HCT116 (cell line): ENCODE measurements at regions not wholly inside any gene's neighbourhood (a gene's known extent, or its start where the extent isn't known, plus 50 kb on each side); places are given as distances from the start of the nearest gene placed in this dataset.

Experiments used
- ATAC-seq: fragments of 200-7000 bp; cut with Tn5 transposase; 2 replicates; pipeline ENCODE4 v1.9.1; 2020; ENCODE audit warnings: mild to moderate bottlenecking, moderate library complexity
- BruUV-seq: library from RNA; stranded (reverse); fragments of 400-500 nt; replicated peaks from 2 replicates; lab custom pipeline; 2021; lab: Mats Ljungman, UMichigan
- CTCF ChIA-PET: fragments of 300-600 bp; sonication (Branson Sonifier 250); formaldehyde crosslinking; loops from one replicate; lab custom pipeline; 2021; ENCODE audit warnings: antibody characterized with exemption; lab: Charles Lee
- POLR2A ChIA-PET: fragments of 300-600, 350-600 bp; sonication (Branson Sonifier 250); formaldehyde crosslinking; loops from one replicate; lab custom pipeline; 2021; ENCODE audit warnings: antibody characterized with exemption; lab: Charles Lee
- RAD21 ChIA-PET, 2 experiments: fragments of 300-600 bp; sonication (Branson Sonifier 250); formaldehyde crosslinking; loops; one replicate each; lab custom pipeline; 2023; ENCODE audit warnings: low total read pairs in 2 of 2; ENCODE audit not compliant: uncharacterized antibody in 2 of 2, unreplicated experiment in 2 of 2, low non-redundant PET in 1 of 2; lab: Charles Lee
- DNase-seq: peaks from one replicate; pipeline ENCODE4 v3.0.0-alpha.2; 2010; ENCODE audit warnings: low read depth, low spot score
- H2AFZ ChIP-seq: fragments of 200-600 bp; shearing (Covaris generic), sonication (generic); 2 replicates; pipeline ENCODE4 v1.6.1; 2017; ENCODE audit warnings: low read depth, mixed run types, mixed read lengths, antibody characterized with exemption, low read length; ENCODE audit not compliant: poor library complexity, severe bottlenecking
- H3K27ac ChIP-seq: 2 replicates; pipeline ENCODE4 v1.5.1; 2012; ENCODE audit warnings: low read depth, low read length
- H3K27me3 ChIP-seq: fragments of 200-600 bp; sonication (generic); 2 replicates; pipeline ENCODE4 v1.6.1; 2016; ENCODE audit warnings: mixed run types, low read length, mixed read lengths; ENCODE audit not compliant: insufficient read depth
- H3K36me3 ChIP-seq, 2 experiments: fragments of 200-500 bp in 1 of 2; fragments of 200-600 bp in 1 of 2; sonication (Bioruptor generic) in 1 of 2; sonication (generic) in 1 of 2; 2 replicates each; pipeline versions ENCODE4 v1.5.1 to v1.6.1; 2014 to 2016; ENCODE audit warnings: low read length in 2 of 2, inconsistent platforms in 1 of 2, mixed read lengths in 1 of 2, mixed run types in 1 of 2; ENCODE audit not compliant: insufficient read depth in 2 of 2, control insufficient read depth in 1 of 2
- H3K4me1 ChIP-seq, 2 experiments: fragments of 200-600 bp in 1 of 2; sonication (generic) in 1 of 2; 2 replicates each; pipeline versions ENCODE4 v1.5.1 to v1.6.1; 2012 to 2017; ENCODE audit warnings: low read length in 2 of 2, inconsistent platforms in 1 of 2, mild to moderate bottlenecking in 1 of 2, mixed read lengths in 1 of 2, mixed run types in 1 of 2, moderate library complexity in 1 of 2; ENCODE audit not compliant: insufficient read depth in 2 of 2, control insufficient read depth in 1 of 2
- H3K4me2 ChIP-seq: fragments of 200-600 bp; sonication (generic); 2 replicates; pipeline ENCODE4 v1.6.1; 2017; ENCODE audit warnings: mixed run types, low read length, mixed read lengths
- H3K4me3 ChIP-seq, 2 experiments: fragments of 200-600 bp in 1 of 2; sonication (generic) in 1 of 2; replicated peaks in 1 of 2; 2 replicates each; pipeline ENCODE4 v1.5.1; 2011 to 2016; ENCODE audit warnings: low read length in 2 of 2, control low read depth in 1 of 2, low read depth in 1 of 2, mild to moderate bottlenecking in 1 of 2, mixed read lengths in 1 of 2, mixed run types in 1 of 2
- H3K79me2 ChIP-seq: fragments of 200-600 bp; sonication (generic); 2 replicates; pipeline ENCODE4 v1.6.1; 2017; ENCODE audit warnings: mild to moderate bottlenecking, mixed run types, low read length, moderate library complexity, mixed read lengths; ENCODE audit not compliant: insufficient read depth
- H3K9ac ChIP-seq: fragments of 200-600 bp; sonication (generic); 2 replicates; pipeline ENCODE4 v1.6.1; 2016; ENCODE audit warnings: low read length, mixed read lengths
- H3K9me2 ChIP-seq: fragments of 200-600 bp; sonication (generic), shearing (Covaris generic); 2 replicates; pipeline ENCODE4 v1.6.1; 2017; ENCODE audit warnings: mixed run types, mild to moderate bottlenecking, moderate library complexity; ENCODE audit not compliant: insufficient read depth
- H3K9me3 ChIP-seq, 2 experiments: fragments of 200-500 bp in 1 of 2; fragments of 200-600 bp in 1 of 2; sonication (Bioruptor generic) in 1 of 2; sonication (generic) in 1 of 2; 2 replicates each; pipeline ENCODE4 v1.6.1; 2014 to 2017; ENCODE audit warnings: low read length in 2 of 2, mixed read lengths in 2 of 2, inconsistent platforms in 1 of 2, low read depth in 1 of 2, mild to moderate bottlenecking in 1 of 2, mixed run types in 1 of 2, moderate library complexity in 1 of 2; ENCODE audit not compliant: control insufficient read depth in 1 of 2, insufficient read depth in 1 of 2
- H4K20me1 ChIP-seq: fragments of 200-600 bp; sonication (generic), shearing (Covaris generic); 2 replicates; pipeline ENCODE4 v1.6.1; 2017; ENCODE audit warnings: mixed run types, mild to moderate bottlenecking, moderate library complexity; ENCODE audit not compliant: insufficient read depth
- CBX3 ChIP-seq: IDR thresholded peaks from 2 replicates; pipeline ENCODE4 v1.6.1; 2012; ENCODE audit warnings: low read depth
- CEBPB ChIP-seq: IDR thresholded peaks from 2 replicates; pipeline ENCODE4 v1.6.1; 2012; ENCODE audit warnings: low read depth
- CTCF ChIP-seq, 3 experiments: fragments of 200-600 bp in 1 of 3; sonication (generic) in 1 of 3; IDR thresholded peaks in 2 of 3; conservative IDR thresholded peaks in 1 of 3; 2 replicates each; pipeline ENCODE4 v1.5.1; 2012 to 2017; ENCODE audit warnings: low read depth in 2 of 3, low read length in 2 of 3, antibody characterized with exemption in 1 of 3, borderline replicate concordance in 1 of 3, control low read depth in 1 of 3, mild to moderate bottlenecking in 1 of 3, mixed read lengths in 1 of 3, mixed run types in 1 of 3, moderate library complexity in 1 of 3; ENCODE audit not compliant: insufficient read depth in 1 of 3
- EGR1 ChIP-seq: IDR thresholded peaks from 2 replicates; pipeline ENCODE4 v1.6.1; 2012; ENCODE audit warnings: low read depth
- ELF1 ChIP-seq: IDR thresholded peaks from 2 replicates; pipeline ENCODE4 v1.6.1; 2012; ENCODE audit warnings: low read depth, borderline replicate concordance
- EZH2 ChIP-seq: fragments of 200-600 bp; sonication (generic); IDR thresholded peaks from 2 replicates; pipeline ENCODE4 v1.6.1; 2017; ENCODE audit warnings: antibody characterized with exemption, mixed run types
- FOSL1 ChIP-seq: IDR thresholded peaks from 2 replicates; pipeline ENCODE4 v1.6.1; 2012; ENCODE audit warnings: low read depth
- JUND ChIP-seq: IDR thresholded peaks from 2 replicates; pipeline ENCODE4 v1.6.1; 2012
- POLR2A ChIP-seq: IDR thresholded peaks from 2 replicates; pipeline ENCODE4 v1.7.0; 2011; ENCODE audit warnings: borderline replicate concordance; ENCODE audit not compliant: insufficient read depth, insufficient read length; ENCODE audit errors: extremely low read depth
- POLR2AphosphoS5 ChIP-seq: IDR thresholded peaks from 2 replicates; pipeline ENCODE4 v1.6.1; 2011; ENCODE audit warnings: mild to moderate bottlenecking, low read depth, low read length, moderate library complexity
- RAD21 ChIP-seq: IDR thresholded peaks from 2 replicates; pipeline ENCODE4 v1.6.1; 2012; ENCODE audit warnings: low read depth, mild to moderate bottlenecking
- REST ChIP-seq: IDR thresholded peaks from 2 replicates; pipeline ENCODE4 v1.6.1; 2012; ENCODE audit warnings: low read depth
- SIN3A ChIP-seq: IDR thresholded peaks from 2 replicates; pipeline ENCODE4 v1.6.1; 2012; ENCODE audit warnings: low read depth
- TCF7L2 ChIP-seq: IDR thresholded peaks from 2 replicates; pipeline ENCODE4 v1.7.0; 2011; ENCODE audit warnings: borderline replicate concordance, inconsistent platforms; ENCODE audit not compliant: insufficient read depth, insufficient read length; ENCODE audit errors: extremely low read depth
- YY1 ChIP-seq: IDR thresholded peaks from 2 replicates; pipeline ENCODE4 v1.6.1; 2011; ENCODE audit warnings: low read length, low read depth, moderate library complexity, mild to moderate bottlenecking; ENCODE audit not compliant: insufficient replicate concordance; ENCODE audit errors: extremely low read depth
- ZBTB33 ChIP-seq: IDR thresholded peaks from 2 replicates; pipeline ENCODE4 v1.6.1; 2011; ENCODE audit warnings: mild to moderate bottlenecking, low read length, moderate library complexity; ENCODE audit not compliant: insufficient replicate concordance; ENCODE audit errors: extremely low read depth
- ZFX ChIP-seq: fragments of 450-650 bp; IDR thresholded peaks from 2 replicates; pipeline ENCODE4 v1.6.1; 2017
- intact Hi-C: fragments of 100-400 bp; cut with micrococcal nuclease; formaldehyde crosslinking; loops from 2 replicates; pipeline ENCODE4 v1.10.0; 2022

GRCh38 chr3:72086743-72087087, 301.8 kb upstream of the PROK2 start:
- peaks cover 5% of the 10 kb centered on the region; the same call in 1 of the 2 replicates for H3K27me3 ChIP-seq
- no peak for ATAC-seq
- H3K27ac ChIP-seq = no peak overlapping the region
- BruUV-seq = no TSS peak
- DNase-seq = no peak
- TF ChIP-seq JUND = no peak
- TF ChIP-seq ZFX = no peak
- no peak for TF ChIP-seq CBX3
- no peak for TF ChIP-seq RAD21
- TF ChIP-seq CEBPB = no peak
- no peak for TF ChIP-seq EZH2
- no peak for TF ChIP-seq EGR1
- TF ChIP-seq ZBTB33 = no peak
- TF ChIP-seq YY1 = no peak
- TF ChIP-seq REST = no peak
- no peak for TF ChIP-seq TCF7L2
- no peak for TF ChIP-seq SIN3A
- no peak for TF ChIP-seq POLR2A
- no peak for TF ChIP-seq ELF1
- TF ChIP-seq CTCF (IDR thresholded peaks at IDR 0.05 in 2 of 3, conservative IDR thresholded peaks at IDR 0.05 in 1 of 3; ENCODE audit: borderline replicate concordance in 1 of 3, insufficient read depth in 1 of 3, low read depth in 2 of 3, low read length in 2 of 3) = no peak
- TF ChIP-seq FOSL1 = no peak
- TF ChIP-seq POLR2AphosphoS5 = no peak
- H2AFZ ChIP-seq = no peak overlapping the region
- no peaks in the 10 kb centered on the region for H3K36me3 ChIP-seq
- no peak overlapping the region for H3K4me3 ChIP-seq
- ChIA-PET POLR2A (no interaction called here), CTCF (no interaction called here), RAD21 (no interaction called here)
- H3K4me1 ChIP-seq = no peaks in the 10 kb centered on the region
- intact Hi-C loops = no loop called here
- H3K4me2 ChIP-seq = no peak overlapping the region
- H3K9ac ChIP-seq = no peak overlapping the region
- no peaks in the 10 kb centered on the region for H3K9me3 ChIP-seq
- no peaks in the 10 kb centered on the region for H3K9me2 ChIP-seq
- H3K79me2 ChIP-seq = no peaks in the 10 kb centered on the region
- H4K20me1 ChIP-seq = no peaks in the 10 kb centered on the region
